Stimulated activated effector memory CD8-positive, alpha-beta T cell treated with anti-CD3 and anti-CD28 coated beads, Interleukin-12 subunit alpha, Interleukin-12 subunit beta, amount 100 ng/mL, for 72 hours (primary cell): ENCODE measurements at regions not wholly inside any gene's neighbourhood (a gene's known extent, or its start where the extent isn't known, plus 50 kb on each side); places are given as distances from the start of the nearest gene placed in this dataset.

Experiments
- ATAC-seq: fragments of 150-1000 bp; cut with Tn5 transposase; 2 replicates; pipeline ENCODE4 v1.10.0; 2021
- DNase-seq, 2 donors: peaks; one replicate each; pipeline ENCODE4 v3.0.0; 2021 to 2022; ENCODE audit warnings: low spot score in 2 of 2
- H3K27ac Mint-ChIP-seq: one replicate; pipeline ENCODE4 v1.8.0; 2022; ENCODE audit warnings: mild to moderate bottlenecking, mixed read lengths
- H3K36me3 Mint-ChIP-seq: one replicate; pipeline ENCODE4 v1.8.0; 2022; ENCODE audit warnings: mild to moderate bottlenecking, mixed read lengths
- H3K4me1 Mint-ChIP-seq: one replicate; pipeline ENCODE4 v1.8.0; 2022; ENCODE audit warnings: mixed read lengths
- H3K4me3 Mint-ChIP-seq: one replicate; pipeline ENCODE4 v1.8.0; 2022; ENCODE audit warnings: mild to moderate bottlenecking, mixed read lengths
- H3K9me3 Mint-ChIP-seq: one replicate; pipeline ENCODE4 v1.8.0; 2022; ENCODE audit warnings: mixed read lengths

DNA sequence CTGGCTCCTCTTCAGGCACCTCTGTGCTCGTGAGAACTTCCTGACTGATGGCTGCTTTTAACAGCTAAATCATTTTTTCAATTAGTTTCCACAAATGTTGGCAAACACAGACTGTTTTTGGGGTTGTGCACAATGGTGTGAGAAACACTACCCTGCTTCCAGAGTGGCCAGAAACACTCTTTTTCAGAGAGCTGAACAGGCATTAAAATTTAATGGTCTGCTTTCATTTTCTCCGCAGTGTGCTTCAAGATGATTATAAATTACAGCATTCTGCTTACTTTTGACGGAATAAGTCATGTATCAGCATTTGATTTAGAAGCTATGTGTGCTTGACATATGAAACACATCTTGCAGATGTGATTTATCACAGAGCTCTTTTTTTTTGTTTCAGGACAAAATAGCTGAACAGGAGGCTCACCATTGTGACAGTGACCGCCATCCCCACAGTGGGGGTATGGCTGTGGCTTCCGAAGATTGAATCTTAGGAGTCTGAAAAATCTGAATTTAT, 454.5 kb upstream of the ZNF608 start:
- H3K4me3 Mint-ChIP-seq, result no peak overlapping the region
- H3K27ac Mint-ChIP-seq, result no peak overlapping the region
- H3K4me1 Mint-ChIP-seq, result no peaks in the 10 kb centered on the region
- ATAC-seq, result no peak
- DNase-seq, result no peak
- H3K36me3 Mint-ChIP-seq, result no peaks in the 10 kb centered on the region
- H3K9me3 Mint-ChIP-seq, result peaks cover 10% of the 10 kb centered on the region

- Mint-ChIP-seq H3K27ac (no peak overlapping the region), H3K36me3 (no peaks in the 10 kb centered on the region), H3K9me3 (peaks cover 10% of the 10 kb centered on the region), H3K4me3 (no peak overlapping the region), H3K4me1 (no peaks in the 10 kb centered on the region)
- ATAC-seq (no peak), DNase-seq (no peak)
Measured at GRCh38 chr5:125201446-125202052, 455.1 kb upstream of the ZNF608 start.

GRCh38 chr5:125202353-125202752, 455.9 kb upstream of the ZNF608 start:
- no peaks in the 10 kb centered on the region for H3K4me1 Mint-ChIP-seq
- DNase-seq (no peak), ATAC-seq (no peak)
- H3K9me3 Mint-ChIP-seq, result peaks cover 10% of the 10 kb centered on the region
- no peaks in the 10 kb centered on the region for H3K36me3 Mint-ChIP-seq
- no peak overlapping the region for H3K4me3 Mint-ChIP-seq
- no peak overlapping the region for H3K27ac Mint-ChIP-seq

- H3K9me3 Mint-ChIP-seq, result peaks cover 10% of the 10 kb centered on the region
- DNase-seq (no peak), ATAC-seq (no peak)
- no peaks in the 10 kb centered on the region for H3K36me3 Mint-ChIP-seq
- no peaks in the 10 kb centered on the region for H3K4me1 Mint-ChIP-seq
- no peak overlapping the region for H3K27ac Mint-ChIP-seq
- no peak overlapping the region for H3K4me3 Mint-ChIP-seq
Measured at GRCh38 chr5:125202871-125203438, 456.5 kb upstream of the ZNF608 start.

GRCh38 chr5:125203912-125204311, 457.5 kb upstream of the ZNF608 start:
- H3K4me3 Mint-ChIP-seq, result no peak overlapping the region
- H3K9me3 Mint-ChIP-seq, result peaks cover 11% of the 10 kb centered on the region
- DNase-seq (no peak), ATAC-seq (no peak)
- no peak overlapping the region for H3K27ac Mint-ChIP-seq
- no peaks in the 10 kb centered on the region for H3K36me3 Mint-ChIP-seq
- no peaks in the 10 kb centered on the region for H3K4me1 Mint-ChIP-seq

DNA sequence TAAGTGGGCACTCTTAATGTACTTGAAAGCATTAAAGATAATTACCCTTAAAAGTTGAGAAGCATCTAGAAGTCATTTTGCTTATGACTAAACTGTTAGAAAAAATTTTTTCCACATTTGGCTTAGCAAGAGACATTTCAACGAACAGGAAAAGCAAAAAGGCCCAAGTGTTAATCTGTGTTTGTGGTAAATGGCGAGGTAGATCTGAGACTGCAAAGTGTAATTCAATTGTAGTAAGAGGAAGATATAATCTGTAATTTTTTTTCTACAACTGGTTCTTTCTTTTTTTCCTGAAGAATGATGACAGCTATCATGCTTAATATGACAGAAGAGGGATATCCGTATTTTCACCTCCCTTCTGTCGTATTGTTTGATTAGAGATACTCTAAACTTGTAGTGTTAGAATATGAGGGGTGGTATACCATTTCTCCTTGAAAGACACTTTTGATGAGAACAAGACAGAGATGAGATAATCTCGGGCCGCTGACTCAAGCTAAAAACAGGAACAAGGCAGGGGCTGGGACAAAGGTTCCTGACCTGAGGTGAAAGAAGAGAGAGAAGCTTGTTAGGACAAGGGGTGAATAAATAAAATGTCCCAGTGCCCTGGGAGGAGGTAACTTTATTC, 459.3 kb upstream of the ZNF608 start:
- DNase-seq (no peak), ATAC-seq (no peak)
- H3K9me3 Mint-ChIP-seq, result peaks cover 17% of the 10 kb centered on the region
- no peak overlapping the region for H3K4me3 Mint-ChIP-seq
- no peak overlapping the region for H3K27ac Mint-ChIP-seq
- H3K4me1 Mint-ChIP-seq, result no peaks in the 10 kb centered on the region
- no peaks in the 10 kb centered on the region for H3K36me3 Mint-ChIP-seq

DNA sequence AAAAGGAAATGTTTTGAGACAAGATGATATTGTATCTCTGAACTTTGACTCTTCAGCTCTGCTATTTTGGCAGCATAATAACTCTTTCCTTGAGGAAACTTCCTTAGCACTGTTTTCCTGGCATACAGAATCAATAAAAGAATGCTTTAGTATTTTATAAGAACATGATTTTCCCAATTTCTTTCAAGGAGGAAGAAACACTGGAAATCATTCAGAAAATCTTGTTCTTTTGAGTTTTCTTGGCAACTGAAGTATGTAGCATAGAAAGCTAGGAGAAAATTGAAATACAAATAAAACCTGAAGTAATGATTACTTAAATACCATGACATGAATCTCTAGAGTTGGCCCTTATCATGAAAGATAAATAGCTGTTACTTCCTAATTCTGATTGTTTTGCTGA, 461.4 kb upstream of the ZNF608 start:
- DNase-seq, result no peak
- Mint-ChIP-seq H3K36me3 (no peaks in the 10 kb centered on the region), H3K4me1 (no peaks in the 10 kb centered on the region), H3K4me3 (no peak overlapping the region), H3K27ac (no peak overlapping the region), H3K9me3 (peaks cover 12% of the 10 kb centered on the region)
- no peak for ATAC-seq

DNA sequence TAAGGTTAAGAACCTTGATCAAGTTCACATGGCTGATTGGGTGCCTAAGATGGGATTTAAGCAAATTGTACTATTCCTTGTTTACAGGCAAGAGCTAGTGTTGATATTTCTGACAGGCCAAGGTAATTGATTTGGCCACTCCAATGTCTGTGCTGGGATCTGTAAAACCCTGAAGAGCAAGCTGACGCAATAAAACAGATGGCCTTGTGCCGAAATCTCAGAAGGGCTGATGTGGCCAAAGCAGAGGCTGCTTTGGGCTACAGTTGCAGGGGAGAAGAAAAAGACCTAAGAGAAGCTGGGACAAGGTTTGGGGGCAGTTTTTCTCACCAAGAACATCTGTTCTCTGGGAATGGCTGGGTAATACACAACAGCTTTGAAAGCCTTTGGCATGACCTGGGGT, 463.2 kb upstream of the ZNF608 start:
- Mint-ChIP-seq H3K27ac (no peak overlapping the region), H3K4me3 (no peak overlapping the region), H3K9me3 (peaks cover 6% of the 10 kb centered on the region), H3K36me3 (no peaks in the 10 kb centered on the region), H3K4me1 (no peaks in the 10 kb centered on the region)
- ATAC-seq, result no peak
- DNase-seq, result no peak

- Mint-ChIP-seq H3K27ac (no peak overlapping the region), H3K36me3 (no peaks in the 10 kb centered on the region), H3K4me1 (no peaks in the 10 kb centered on the region), H3K4me3 (no peak overlapping the region), H3K9me3 (peaks cover 6% of the 10 kb centered on the region)
- DNase-seq, result no peak
- no peak for ATAC-seq
Measured at GRCh38 chr5:125210242-125210947, 464.0 kb upstream of the ZNF608 start.

DNA sequence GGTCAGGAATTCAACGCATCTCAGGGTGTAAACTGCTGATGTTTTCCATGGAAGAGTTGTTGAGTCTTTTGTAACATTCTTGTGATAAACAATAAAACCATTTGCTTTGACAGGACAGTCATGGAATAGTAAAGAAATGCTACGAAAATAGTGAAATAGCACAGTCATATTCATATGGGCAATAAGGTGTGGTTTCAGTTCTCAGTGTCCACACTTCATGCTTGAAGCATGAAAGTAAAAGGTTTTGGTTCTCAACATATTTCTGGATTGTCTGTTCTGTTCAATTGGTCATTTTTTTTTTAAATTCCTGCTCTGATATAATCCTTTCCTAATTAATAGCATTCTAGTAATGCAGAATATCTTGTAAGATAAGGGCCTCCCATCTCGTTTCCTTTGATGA, 467.6 kb upstream of the ZNF608 start:
- Mint-ChIP-seq H3K27ac (no peak overlapping the region), H3K4me1 (no peaks in the 10 kb centered on the region), H3K4me3 (no peak overlapping the region), H3K36me3 (no peaks in the 10 kb centered on the region), H3K9me3 (peaks cover 16% of the 10 kb centered on the region)
- no peak for ATAC-seq
- no peak for DNase-seq

DNA sequence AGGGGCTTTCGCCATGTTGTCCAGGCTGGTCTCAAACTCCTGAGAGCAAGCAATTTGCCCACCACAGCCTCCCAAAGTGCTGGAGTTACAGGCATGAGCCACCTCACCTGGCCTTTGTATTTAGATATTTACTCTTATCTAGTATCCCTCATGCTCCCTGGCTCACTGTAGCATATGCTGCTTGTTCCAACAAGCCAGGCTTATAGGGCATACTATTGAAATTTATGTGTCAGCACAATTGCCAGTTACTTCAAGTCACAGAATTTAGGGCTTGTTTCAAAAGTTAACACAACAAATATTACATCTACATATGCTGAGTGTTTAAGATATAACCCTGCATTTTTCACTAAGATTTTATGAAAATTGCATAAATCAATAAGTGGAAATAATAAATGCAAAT, 469.2 kb upstream of the ZNF608 start:
- Mint-ChIP-seq H3K4me3 (no peak overlapping the region), H3K9me3 (peaks cover 12% of the 10 kb centered on the region), H3K4me1 (no peaks in the 10 kb centered on the region), H3K36me3 (no peaks in the 10 kb centered on the region), H3K27ac (no peak overlapping the region)
- no peak for ATAC-seq
- DNase-seq, result no peak

DNA sequence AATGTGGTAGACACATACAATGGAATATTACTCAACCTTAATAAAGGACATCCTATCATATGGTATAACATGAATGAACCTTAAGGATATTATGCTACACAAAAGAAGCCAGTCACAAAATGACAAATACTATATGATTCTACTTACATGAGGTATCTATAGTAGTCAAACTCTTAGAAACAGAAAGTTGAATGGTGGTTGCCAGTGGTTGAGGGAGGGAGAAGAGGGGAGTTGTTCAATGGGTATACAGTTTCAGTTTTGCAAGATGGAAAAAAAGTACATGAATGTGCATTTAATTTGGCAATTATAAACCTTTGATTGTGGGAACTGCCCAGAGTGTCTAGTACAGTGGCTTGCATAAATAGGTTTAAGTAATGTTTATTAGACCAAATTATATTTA, 473.3 kb upstream of the ZNF608 start:
- peaks cover 12% of the 10 kb centered on the region for H3K9me3 Mint-ChIP-seq
- no peak overlapping the region for H3K4me3 Mint-ChIP-seq
- DNase-seq, result no peak
- no peaks in the 10 kb centered on the region for H3K4me1 Mint-ChIP-seq
- no peaks in the 10 kb centered on the region for H3K36me3 Mint-ChIP-seq
- H3K27ac Mint-ChIP-seq, result no peak overlapping the region
- no peak for ATAC-seq

DNA sequence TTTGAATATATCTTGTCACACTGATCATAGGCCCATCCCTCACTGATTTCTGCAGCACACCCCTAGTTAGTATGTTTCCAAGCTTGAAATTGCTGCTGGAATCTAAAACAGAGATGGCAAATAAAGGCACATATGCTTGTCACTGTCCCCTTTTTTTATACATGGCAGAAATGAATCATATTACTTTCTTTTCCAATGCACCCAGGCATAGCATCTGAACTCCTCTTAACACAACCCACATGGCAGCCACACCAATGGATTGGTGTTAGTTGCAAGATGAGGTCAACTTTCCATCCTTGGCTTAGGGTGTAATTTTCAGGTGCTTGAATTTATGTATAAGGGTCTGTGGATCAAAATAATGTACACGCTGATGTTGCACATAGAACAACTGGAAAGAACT, 473.8 kb upstream of the ZNF608 start:
- no peak for DNase-seq
- H3K36me3 Mint-ChIP-seq, result no peaks in the 10 kb centered on the region

GRCh38 chr5:125222597-125223240, 476.3 kb upstream of the ZNF608 start:
- no peak for ATAC-seq
- H3K9me3 Mint-ChIP-seq, result peaks cover 10% of the 10 kb centered on the region
- H3K27ac Mint-ChIP-seq, result no peak overlapping the region
- H3K36me3 Mint-ChIP-seq, result no peaks in the 10 kb centered on the region
- H3K4me3 Mint-ChIP-seq, result no peak overlapping the region
- no peaks in the 10 kb centered on the region for H3K4me1 Mint-ChIP-seq
- DNase-seq, result no peak

More for the DNA sequence above, 473.8 kb upstream of the ZNF608 start:
- Mint-ChIP-seq H3K27ac (no peak overlapping the region), H3K4me3 (no peak overlapping the region), H3K4me1 (no peaks in the 10 kb centered on the region), H3K9me3 (peaks cover 12% of the 10 kb centered on the region)
- no peak for ATAC-seq

DNA sequence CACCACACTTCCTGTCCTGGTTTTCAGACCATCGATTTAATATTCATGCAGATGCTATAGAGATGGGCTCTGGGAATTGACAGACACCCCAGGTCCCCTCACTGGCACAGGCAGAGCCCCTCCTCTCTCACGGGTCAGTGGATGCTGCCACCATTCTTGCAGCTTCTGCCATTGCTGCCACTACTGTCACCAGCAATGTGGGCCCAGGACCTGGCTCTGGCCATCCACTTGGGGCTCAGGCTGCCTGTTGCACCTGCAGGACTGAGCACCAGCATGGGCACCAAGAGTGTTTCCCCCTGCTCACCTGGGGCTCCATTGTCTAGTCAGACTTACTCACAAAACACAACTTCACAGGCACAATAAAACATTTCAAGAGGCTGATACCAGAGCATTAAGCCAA, 479.0 kb upstream of the ZNF608 start:
- ATAC-seq, result no peak
- no peak overlapping the region for H3K4me3 Mint-ChIP-seq
- peaks cover 5% of the 10 kb centered on the region for H3K9me3 Mint-ChIP-seq
- H3K27ac Mint-ChIP-seq, result no peak overlapping the region
- H3K4me1 Mint-ChIP-seq, result no peaks in the 10 kb centered on the region
- H3K36me3 Mint-ChIP-seq, result no peaks in the 10 kb centered on the region
- DNase-seq, result no peak
